ENCODE measurements at regions not wholly inside any gene's neighbourhood (a gene's known extent, or its start where the extent isn't known, plus 50 kb on each side); places are given as distances from the start of the nearest gene placed in this dataset.

- no peak for TF ChIP-seq CTCF (IDR thresholded peaks at IDR 0.05)
- TF ChIP-seq POLR2A (IDR thresholded peaks at IDR 0.05) = no peak
Observed at GRCh38 chr7:26001662-26002244, 150.2 kb upstream of the NFE2L3 start.
